MG63 (cell line): ENCODE measurements at regions not wholly inside any gene's neighbourhood (a gene's known extent, or its start where the extent isn't known, plus 50 kb on each side); places are given as distances from the start of the nearest gene placed in this dataset.

Experiments used
- DNase-seq: peaks from one replicate; pipeline ENCODE4 v3.0.0-alpha.2; 2020
- H3K27me3 ChIP-seq: fragments of 250-450 bp; sonication (Bioruptor Pico); 2 replicates; pipeline ENCODE4 v1.5.1; 2020; ENCODE audit warnings: mild to moderate bottlenecking, moderate library complexity
- H3K36me3 ChIP-seq: fragments of 250-450 bp; sonication (Bioruptor Pico); 2 replicates; pipeline ENCODE4 v1.5.1; 2020; ENCODE audit warnings: mild to moderate bottlenecking, moderate library complexity
- H3K4me3 ChIP-seq: fragments of 250-450 bp; sonication (Bioruptor Pico); 2 replicates; pipeline ENCODE4 v1.5.1; 2020; ENCODE audit warnings: mild to moderate bottlenecking, moderate library complexity
- H3K9me3 ChIP-seq: fragments of 250-450 bp; sonication (Bioruptor Pico); 2 replicates; pipeline ENCODE4 v1.5.1; 2020; ENCODE audit warnings: mild to moderate bottlenecking, moderate library complexity

DNA sequence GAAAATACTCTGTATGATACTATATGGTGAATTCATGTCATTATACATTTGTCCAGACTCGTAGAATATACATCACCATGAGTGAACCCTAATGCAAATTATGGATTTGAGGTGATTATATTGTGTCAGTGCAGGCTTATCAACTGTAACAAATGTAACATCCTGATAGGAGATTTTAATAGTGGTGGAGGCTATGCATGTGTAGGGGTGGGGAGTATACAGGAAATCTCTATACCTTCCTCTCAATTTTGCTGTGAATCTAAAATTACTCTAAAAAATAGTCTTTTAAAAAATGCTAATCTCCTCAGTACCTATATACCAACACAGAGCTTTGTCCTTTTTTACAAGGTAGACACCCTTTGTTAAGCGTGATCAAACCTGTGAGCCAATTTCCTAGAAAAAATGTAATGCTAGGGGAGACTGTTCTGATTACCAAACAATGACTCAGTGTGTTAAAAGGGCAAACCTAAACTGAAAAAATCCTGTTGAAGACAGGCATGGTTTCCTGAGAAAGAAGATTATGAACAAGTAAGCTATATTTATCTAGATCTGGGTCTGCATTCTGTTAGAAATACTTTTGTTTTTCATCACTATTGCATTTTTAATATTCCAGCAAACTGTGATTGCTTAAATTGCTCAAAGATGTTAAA, 170.9 kb downstream of the DUSP6 start:
- H3K4me3 ChIP-seq, result no peak overlapping the region
- no peaks in the 10 kb centered on the region for H3K36me3 ChIP-seq
- no peaks in the 10 kb centered on the region for H3K27me3 ChIP-seq
- no peak for DNase-seq
- no peaks in the 10 kb centered on the region; the same call in 1 of the 2 replicates for H3K9me3 ChIP-seq

DNA sequence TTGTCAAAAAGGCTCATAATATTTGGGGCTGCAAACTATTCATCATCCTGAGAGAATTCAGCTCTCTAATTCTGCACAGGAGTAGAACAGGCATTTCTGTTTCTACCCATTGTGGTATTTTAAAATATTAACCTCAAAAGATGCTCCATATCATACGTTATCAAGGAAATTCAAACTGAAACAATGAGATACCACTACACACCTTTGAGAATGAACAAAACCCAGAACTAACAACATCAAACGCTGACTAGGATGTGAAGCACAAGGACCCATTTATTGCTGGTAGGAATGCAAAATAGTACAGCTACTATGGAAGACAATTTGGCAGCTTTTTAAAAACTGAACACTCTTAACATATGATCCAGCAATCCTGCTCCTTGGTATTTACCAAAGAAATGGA, 171.8 kb downstream of the DUSP6 start:
- Histone ChIP-seq H3K9me3 (no peaks in the 10 kb centered on the region), H3K36me3 (no peaks in the 10 kb centered on the region), H3K27me3 (no peaks in the 10 kb centered on the region), H3K4me3 (no peak overlapping the region)
- DNase-seq, result no peak

- Histone ChIP-seq H3K9me3 (no peaks in the 10 kb centered on the region), H3K36me3 (no peaks in the 10 kb centered on the region), H3K4me3 (no peak overlapping the region), H3K27me3 (no peaks in the 10 kb centered on the region)
- DNase-seq, result peak; percentile 8
Measured at GRCh38 chr12:89179983-89180382, 172.3 kb downstream of the DUSP6 start.

- no peaks in the 10 kb centered on the region for H3K36me3 ChIP-seq
- DNase-seq, result no peak
- H3K27me3 ChIP-seq, result no peaks in the 10 kb centered on the region
- no peaks in the 10 kb centered on the region for H3K9me3 ChIP-seq
- H3K4me3 ChIP-seq, result no peak overlapping the region
Measured at GRCh38 chr12:89179245-89179644, 173.1 kb downstream of the DUSP6 start.

DNA sequence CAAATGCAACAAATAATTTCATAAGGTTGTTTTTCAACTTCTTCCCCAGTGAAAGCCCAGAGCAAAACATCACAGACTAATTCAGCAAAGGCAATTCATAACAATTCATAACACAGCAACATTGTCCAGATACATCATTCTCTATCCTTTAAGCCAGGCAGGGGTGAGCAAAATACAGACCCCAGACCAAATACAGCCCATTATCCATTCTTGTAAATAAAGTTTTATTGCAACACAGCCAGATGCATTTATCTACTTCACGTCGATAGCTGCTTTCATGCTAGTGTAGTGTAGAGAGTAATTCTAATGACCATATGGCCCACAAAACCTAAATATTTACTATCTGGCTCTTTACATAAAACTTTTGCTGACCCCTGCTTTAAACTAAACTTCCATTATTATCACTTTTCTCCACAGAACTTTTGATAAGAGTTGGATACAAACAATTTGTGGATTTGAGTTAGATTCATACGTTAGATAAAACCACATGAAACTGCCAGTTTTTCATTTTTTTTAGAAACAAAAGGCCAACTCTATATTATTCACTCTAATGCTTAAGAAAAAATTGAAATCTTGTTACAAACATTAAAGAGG, 174.4 kb downstream of the DUSP6 start:
- no peaks in the 10 kb centered on the region for H3K36me3 ChIP-seq
- no peak for DNase-seq
- no peaks in the 10 kb centered on the region for H3K9me3 ChIP-seq
- H3K4me3 ChIP-seq, result no peak overlapping the region
- H3K27me3 ChIP-seq, result no peaks in the 10 kb centered on the region

GRCh38 chr12:89176676-89177075, 175.6 kb downstream of the DUSP6 start:
- H3K4me3 ChIP-seq, result no peak overlapping the region
- H3K36me3 ChIP-seq, result no peaks in the 10 kb centered on the region
- no peak for DNase-seq
- no peaks in the 10 kb centered on the region for H3K9me3 ChIP-seq
- H3K27me3 ChIP-seq, result no peaks in the 10 kb centered on the region

- Histone ChIP-seq H3K4me3 (no peak overlapping the region), H3K36me3 (no peaks in the 10 kb centered on the region)
- DNase-seq, result no peak
Measured at GRCh38 chr12:89173678-89174077, 178.6 kb downstream of the DUSP6 start.

GRCh38 chr12:89173096-89173495, 179.2 kb downstream of the DUSP6 start:
- H3K36me3 ChIP-seq, result no peaks in the 10 kb centered on the region
- no peaks in the 10 kb centered on the region for H3K27me3 ChIP-seq
- H3K9me3 ChIP-seq, result no peaks in the 10 kb centered on the region
- no peak overlapping the region for H3K4me3 ChIP-seq
- DNase-seq, result no peak

More at GRCh38 chr12:89173678-89174077, 178.6 kb downstream of the DUSP6 start:
- H3K27me3 ChIP-seq, result no peaks in the 10 kb centered on the region
- H3K9me3 ChIP-seq, result no peaks in the 10 kb centered on the region

GRCh38 chr12:89172224-89172623, 180.1 kb downstream of the DUSP6 start:
- no peaks in the 10 kb centered on the region for H3K9me3 ChIP-seq
- H3K27me3 ChIP-seq, result no peaks in the 10 kb centered on the region
- H3K4me3 ChIP-seq, result no peak overlapping the region
- no peak for DNase-seq
- no peaks in the 10 kb centered on the region for H3K36me3 ChIP-seq

DNA sequence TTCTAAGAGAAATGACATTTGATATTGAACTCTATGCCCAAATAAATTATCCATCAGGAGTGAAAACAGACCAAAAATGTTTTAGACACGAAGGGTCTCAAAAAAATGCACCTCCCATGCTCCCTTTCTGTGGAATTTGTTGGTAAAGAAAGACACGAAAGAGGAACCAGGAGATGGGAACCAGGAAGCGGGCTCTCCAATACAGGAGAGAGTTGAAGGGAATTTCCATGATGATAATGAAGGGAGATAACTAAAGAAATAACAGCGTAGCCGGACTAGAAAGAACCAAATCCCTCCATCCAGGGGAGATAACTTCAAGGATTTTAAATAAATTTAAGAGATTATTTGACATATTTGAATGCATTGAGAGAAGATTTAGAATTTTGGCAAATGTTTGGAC, 183.0 kb downstream of the DUSP6 start:
- no peaks in the 10 kb centered on the region for H3K9me3 ChIP-seq

DNA sequence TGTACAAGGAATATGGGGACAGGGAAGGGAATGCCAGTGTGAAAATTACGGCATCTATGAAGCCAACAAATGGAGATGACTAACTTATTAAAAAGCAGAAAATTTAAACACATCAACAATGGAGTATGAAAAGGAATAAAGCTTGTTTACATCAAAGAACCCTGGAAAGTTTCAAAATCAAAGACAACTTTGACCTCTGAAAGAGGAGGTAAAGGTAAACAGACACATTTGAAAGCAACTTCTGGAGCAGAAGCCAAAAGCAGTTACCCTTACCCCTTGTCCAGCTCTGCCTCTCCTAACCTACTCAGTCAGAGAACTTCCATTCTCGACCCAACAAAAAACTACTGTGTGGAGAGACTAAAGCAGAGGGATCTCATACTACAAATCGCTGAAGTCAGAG, 184.3 kb downstream of the DUSP6 start:
- Histone ChIP-seq H3K27me3 (no peaks in the 10 kb centered on the region), H3K4me3 (no peak overlapping the region), H3K9me3 (no peaks in the 10 kb centered on the region), H3K36me3 (no peaks in the 10 kb centered on the region)
- DNase-seq, result no peak

More for the DNA sequence above, 183.0 kb downstream of the DUSP6 start:
- no peak for DNase-seq
- Histone ChIP-seq H3K4me3 (no peak overlapping the region), H3K36me3 (no peaks in the 10 kb centered on the region), H3K27me3 (no peaks in the 10 kb centered on the region)

- Histone ChIP-seq H3K9me3 (no peaks in the 10 kb centered on the region), H3K36me3 (no peaks in the 10 kb centered on the region), H3K4me3 (no peak overlapping the region), H3K27me3 (no peaks in the 10 kb centered on the region)
- DNase-seq, result no peak
Measured at GRCh38 chr12:89166525-89166934, 185.8 kb downstream of the DUSP6 start.

- H3K27me3 ChIP-seq, result no peaks in the 10 kb centered on the region
- DNase-seq, result no peak
- no peak overlapping the region for H3K4me3 ChIP-seq
- H3K36me3 ChIP-seq, result no peaks in the 10 kb centered on the region
- H3K9me3 ChIP-seq, result no peaks in the 10 kb centered on the region
Measured at GRCh38 chr12:89166121-89166520, 186.2 kb downstream of the DUSP6 start.

DNA sequence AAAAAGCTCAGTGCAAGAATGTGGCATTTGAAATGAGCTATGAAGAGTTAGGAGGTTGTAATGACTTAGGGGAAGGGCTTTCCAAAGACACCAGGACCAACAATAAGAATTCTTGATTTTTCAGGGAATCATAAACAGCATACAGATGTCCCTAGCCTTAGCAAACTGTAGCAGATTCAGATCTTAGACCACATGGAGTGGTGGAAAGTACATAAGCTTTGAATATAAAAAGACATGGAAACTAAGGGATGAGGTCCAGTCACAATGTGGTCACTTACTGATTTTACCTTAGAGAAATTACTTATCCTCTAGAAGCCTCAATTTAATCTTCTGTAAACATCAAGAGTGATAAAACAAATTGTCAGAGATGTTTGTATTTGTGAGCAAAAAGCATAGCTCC, 186.6 kb downstream of the DUSP6 start:
- Histone ChIP-seq H3K36me3 (no peaks in the 10 kb centered on the region), H3K9me3 (no peaks in the 10 kb centered on the region), H3K27me3 (no peaks in the 10 kb centered on the region), H3K4me3 (no peak overlapping the region)
- DNase-seq, result no peak

DNA sequence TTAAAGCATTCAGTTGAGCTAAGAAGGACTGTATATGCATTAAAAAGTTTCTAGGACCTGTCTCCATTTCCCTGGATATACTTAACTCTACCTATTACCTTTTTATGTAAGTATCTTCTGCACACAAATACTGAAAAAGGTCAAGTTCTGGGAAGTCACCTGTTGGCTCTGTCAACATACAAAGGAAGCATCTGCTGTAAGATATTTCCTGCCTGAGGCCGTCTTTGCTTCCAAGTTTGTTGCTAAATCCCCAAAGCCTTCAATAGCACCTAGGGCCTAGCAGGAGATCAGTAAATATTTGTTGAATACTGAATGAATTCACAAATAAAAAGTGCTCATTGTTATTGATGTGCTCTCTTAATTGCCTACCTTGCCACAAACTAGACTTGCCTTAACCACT, 188.4 kb downstream of the DUSP6 start:
- DNase-seq, result no peak
- no peaks in the 10 kb centered on the region for H3K9me3 ChIP-seq
- no peaks in the 10 kb centered on the region for H3K36me3 ChIP-seq
- H3K27me3 ChIP-seq, result no peaks in the 10 kb centered on the region
- no peak overlapping the region for H3K4me3 ChIP-seq

- peak; percentile 87 for DNase-seq
- Histone ChIP-seq H3K4me3 (no peak overlapping the region), H3K27me3 (no peaks in the 10 kb centered on the region), H3K36me3 (no peaks in the 10 kb centered on the region), H3K9me3 (no peaks in the 10 kb centered on the region)
Measured at GRCh38 chr12:89162589-89163261, 189.6 kb downstream of the DUSP6 start.

DNA sequence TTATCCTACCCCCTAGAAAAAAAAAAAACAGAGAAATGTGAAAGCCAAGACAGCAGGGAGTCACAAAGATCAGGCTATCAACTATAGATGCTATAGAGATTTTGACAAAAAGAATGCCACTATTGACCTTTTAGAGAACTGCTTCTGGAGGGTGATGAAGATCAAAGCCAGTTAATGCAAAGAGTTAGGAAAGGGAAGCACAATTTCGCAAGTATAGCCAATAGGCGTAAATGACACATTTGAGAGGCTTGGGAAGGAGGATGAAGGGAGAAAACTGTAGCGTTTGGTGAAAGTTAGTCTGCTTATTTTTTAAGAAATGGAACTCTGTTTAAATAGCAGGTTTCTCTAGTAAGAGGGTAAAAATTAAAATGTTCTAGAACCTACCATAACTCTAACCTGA, 190.7 kb downstream of the DUSP6 start:
- H3K36me3 ChIP-seq, result no peaks in the 10 kb centered on the region
- no peaks in the 10 kb centered on the region for H3K27me3 ChIP-seq
- no peak for DNase-seq

DNA sequence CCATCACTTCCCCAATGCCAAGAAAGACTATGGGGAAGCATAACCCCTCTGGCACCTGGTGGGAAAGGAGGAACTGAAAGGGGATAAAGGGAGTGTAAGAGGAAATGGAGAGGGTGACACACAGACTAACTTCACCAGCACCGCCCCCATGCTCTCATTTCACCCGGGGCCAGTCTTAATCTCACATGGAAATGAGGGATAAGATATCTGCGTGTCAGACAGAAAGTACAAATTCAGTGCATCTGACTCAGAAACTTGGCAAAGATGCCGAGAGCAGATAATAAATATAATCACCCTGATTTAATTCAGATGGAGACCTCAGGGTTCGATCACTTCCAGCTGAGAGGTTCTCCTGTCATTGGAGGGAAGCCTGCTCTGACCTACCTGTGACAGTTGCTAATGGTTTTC, 191.6 kb downstream of the DUSP6 start:
- DNase-seq, result peak; percentile 90
- no peaks in the 10 kb centered on the region for H3K9me3 ChIP-seq
- no peak overlapping the region for H3K4me3 ChIP-seq
- H3K27me3 ChIP-seq, result no peaks in the 10 kb centered on the region
- no peaks in the 10 kb centered on the region for H3K36me3 ChIP-seq

More for the DNA sequence above, 190.7 kb downstream of the DUSP6 start:
- H3K9me3 ChIP-seq, result no peaks in the 10 kb centered on the region
- H3K4me3 ChIP-seq, result no peak overlapping the region
